22Rv1 (cell line): ENCODE measurements at regions not wholly inside any gene's neighbourhood (a gene's known extent, or its start where the extent isn't known, plus 50 kb on each side); places are given as distances from the start of the nearest gene placed in this dataset.

Experiments used
- CTCF ChIP-seq: fragments of 450-650 bp; IDR thresholded peaks from 2 replicates; pipeline ENCODE4 v1.5.1; 2017; ENCODE audit warnings: mild to moderate bottlenecking
- ZFX ChIP-seq: fragments of 450-650 bp; IDR thresholded peaks from 2 replicates; pipeline ENCODE4 v1.6.1; 2017; ENCODE audit warnings: antibody characterized with exemption, borderline replicate concordance

DNA sequence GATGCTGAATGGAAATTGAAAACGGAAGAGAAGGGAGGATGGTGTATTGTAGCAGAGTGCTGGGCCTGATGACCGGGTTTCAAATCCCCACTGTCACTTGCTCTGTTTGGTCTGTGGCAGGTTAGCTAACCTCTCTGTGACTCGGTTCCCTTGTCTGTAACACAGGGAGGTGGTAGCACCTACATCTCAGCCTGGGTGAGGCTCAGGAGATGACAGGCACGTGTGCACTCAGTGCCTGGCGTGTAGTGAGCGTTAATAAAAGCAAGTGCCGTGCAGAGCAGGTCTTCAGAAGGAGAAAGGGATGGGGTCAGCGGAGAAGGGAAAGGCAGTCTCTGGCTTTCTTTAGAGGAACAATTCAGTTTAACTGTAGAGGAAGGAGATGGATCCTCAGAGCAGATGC, 125.5 kb upstream of the SMIM21 start:
- TF ChIP-seq CTCF = no peak
- no peak for TF ChIP-seq ZFX
